GF-D8 (cell line): ENCODE measurements at regions not wholly inside any gene's neighbourhood (a gene's known extent, or its start where the extent isn't known, plus 50 kb on each side); places are given as distances from the start of the nearest gene placed in this dataset.
"Not testable (repeated sequence)": the region's sequence is repeated elsewhere in the genome, so short reads cannot be mapped to it uniquely, and the experiment has no call there.

Source experiments
- DNase-seq: peaks from one replicate; lab custom pipeline; 2025; lab: John Stamatoyannopoulos, UW

DNA sequence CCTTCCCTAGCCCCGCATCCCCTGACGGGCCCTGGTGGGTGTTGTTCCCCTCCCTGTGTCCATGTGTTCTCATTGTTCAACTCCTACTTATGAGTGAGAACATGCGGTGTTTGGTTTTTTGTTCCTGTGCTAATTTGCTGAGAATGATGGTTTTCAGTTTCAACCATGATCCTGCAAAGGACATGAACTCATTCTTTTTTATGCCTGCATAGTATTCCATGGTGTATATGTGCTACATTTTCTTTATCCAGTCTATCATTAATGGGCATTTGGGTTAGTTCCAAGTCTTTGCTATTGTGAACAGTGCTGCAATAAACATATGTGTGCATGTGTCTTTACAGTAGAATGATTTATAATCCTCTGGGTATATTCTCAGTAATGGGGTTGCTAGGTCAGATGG, 65.7 kb upstream of the DCD start:
- not testable (repeated sequence) for DNase-seq

- DNase-seq: no peak
Observed at GRCh38 chr12:54711669-54712068, 63.5 kb upstream of the DCD start.

DNA sequence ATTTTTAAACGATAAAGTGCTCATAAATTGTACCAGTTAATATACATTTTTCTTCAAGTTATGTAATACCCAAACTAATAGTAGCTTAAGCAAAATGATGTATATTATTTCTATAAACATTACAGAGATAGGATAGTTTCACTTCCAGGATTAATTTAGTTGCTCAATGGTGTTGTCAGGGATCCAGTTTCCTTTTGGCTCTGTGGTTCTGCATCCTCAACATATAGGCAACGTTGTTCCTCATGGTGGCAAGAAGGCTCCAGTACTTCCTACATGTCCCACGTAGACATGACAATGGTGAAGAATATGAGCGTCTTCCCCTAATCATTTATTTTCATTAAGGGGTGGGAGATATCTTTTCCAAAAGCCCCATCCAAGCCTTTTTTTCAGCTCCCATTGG, 60.7 kb upstream of the DCD start:
- no peak for DNase-seq

DNA sequence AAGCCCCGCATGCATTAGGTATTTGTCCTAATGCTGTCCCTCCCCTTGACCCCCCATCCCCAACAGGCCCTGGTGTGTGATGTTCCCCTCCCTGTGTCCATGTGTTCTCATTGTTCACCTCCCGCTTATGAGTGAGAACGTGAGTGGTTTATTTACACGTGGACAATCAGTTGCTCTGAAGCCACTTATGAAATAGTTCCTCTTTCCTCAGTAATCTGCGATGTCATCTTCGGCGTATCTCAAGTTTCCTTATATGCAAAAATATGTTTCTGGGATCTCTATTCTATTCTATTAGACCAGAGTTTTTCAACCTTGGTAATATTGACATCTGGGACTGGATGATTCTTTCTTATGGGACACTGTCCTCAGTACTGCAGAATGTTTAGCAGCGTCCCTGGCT, 56.0 kb upstream of the DCD start:
- DNase-seq: peak; percentile 54

GRCh38 chr12:54701940-54702592, 53.9 kb upstream of the DCD start:
- DNase-seq: no peak

DNA sequence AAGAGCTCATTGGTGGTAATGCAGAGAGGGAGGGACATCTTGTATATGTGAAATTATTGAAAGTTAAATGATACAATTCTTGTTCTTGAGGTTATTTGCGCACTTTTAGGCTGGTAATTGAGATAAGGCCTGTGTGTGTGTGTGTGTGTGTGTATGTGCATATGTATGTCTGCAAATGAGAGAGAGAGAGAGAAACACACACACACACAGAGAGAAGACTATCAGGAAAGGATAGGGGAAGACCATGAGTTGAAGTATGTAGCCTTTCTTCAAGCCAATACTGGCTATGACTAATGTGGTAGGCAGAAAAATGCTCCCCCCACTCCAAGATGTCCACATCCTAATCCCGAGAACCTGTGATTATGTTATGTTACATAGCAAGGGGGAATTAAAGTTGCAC, 52.7 kb upstream of the DCD start:
- DNase-seq: no peak

DNA sequence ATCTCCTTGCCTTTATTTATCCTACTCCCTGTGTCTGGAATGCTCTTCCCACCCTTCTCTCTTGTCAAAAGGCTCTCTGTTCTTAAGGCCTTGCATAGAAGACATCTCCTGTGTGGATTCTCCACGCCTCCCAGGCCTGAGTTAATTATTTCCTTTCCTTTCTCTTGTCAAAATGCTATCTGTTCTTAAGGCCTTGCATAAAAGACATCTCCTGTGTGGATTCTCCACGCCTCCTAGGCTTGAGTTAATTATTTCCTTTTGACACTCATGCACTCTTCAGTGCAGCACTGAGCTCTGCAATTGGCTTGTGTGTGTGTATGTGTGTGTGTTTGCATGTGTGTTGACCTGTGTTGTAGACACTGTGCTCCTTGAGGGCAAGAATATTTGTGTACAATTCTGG, 52.1 kb upstream of the DCD start:
- DNase-seq: no peak
